ENCODE measurements at regions not wholly inside any gene's neighbourhood (a gene's known extent, or its start where the extent isn't known, plus 50 kb on each side); places are given as distances from the start of the nearest gene placed in this dataset.
"Not testable (repeated sequence)": the region's sequence is repeated elsewhere in the genome, so short reads cannot be mapped to it uniquely, and the experiment has no call there.

DNA sequence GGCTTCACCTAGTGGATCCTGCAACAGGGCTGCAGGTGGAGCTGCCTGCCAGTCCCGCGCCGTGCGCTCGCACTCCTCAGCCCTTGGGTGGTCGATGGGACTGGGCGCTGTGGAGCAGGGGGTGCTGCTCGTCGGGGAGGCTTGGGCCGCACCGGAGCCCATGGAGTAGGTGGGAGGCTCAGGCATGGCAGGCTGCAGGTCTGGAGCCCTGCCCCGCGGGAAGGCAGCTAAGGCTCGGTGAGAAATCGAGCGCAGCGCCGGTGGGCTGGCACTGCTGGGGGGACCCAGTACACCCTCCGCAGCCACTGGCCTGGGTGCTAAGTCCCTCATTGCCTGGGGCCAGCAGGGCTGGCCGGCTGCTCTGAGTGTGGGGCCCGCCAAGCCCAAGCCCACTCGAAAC, 156.3 kb upstream of the NRXN3 start:
- not testable (repeated sequence) for H3K4me1 ChIP-seq (ENCODE audit: control insufficient read depth in 5 of 5, insufficient read depth in 5 of 5, low read length in 5 of 5); H3K4me3 ChIP-seq (ENCODE audit: low read depth in 1 of 5, low read length in 5 of 5); H3K36me3 ChIP-seq (ENCODE audit: control insufficient read depth in 5 of 5, insufficient read depth in 5 of 5, low read length in 5 of 5); H3K27ac ChIP-seq (ENCODE audit: low read depth, low read length); H3K9ac ChIP-seq (ENCODE audit: low read length in 5 of 5); H3K9me3 ChIP-seq (ENCODE audit: control insufficient read depth in 5 of 5, low read length in 5 of 5); H3K27me3 ChIP-seq (ENCODE audit: control insufficient read depth in 5 of 5, insufficient read depth in 4 of 5, low read length in 5 of 5)

DNA sequence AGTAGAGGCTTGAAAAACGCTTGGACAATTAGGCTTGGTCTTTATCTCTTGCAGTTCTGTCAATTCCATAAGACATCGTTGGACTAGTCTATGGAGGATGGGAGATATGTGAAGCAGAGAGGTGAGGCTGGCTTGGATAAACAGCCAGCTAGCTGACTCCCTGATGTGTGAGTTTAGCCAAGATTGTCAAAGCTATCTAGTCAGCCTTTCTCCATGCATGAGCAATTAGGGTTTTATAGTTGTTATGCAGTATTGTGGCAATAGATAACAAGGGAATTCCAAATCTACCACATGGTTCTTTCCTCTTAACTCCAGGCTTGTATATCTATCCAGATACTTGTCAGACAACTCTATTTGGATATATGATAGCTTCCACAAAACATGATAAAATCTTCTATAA, 153.6 kb upstream of the NRXN3 start:
- Histone ChIP-seq H3K27ac (ENCODE audit: low read depth, low read length) (no peak overlapping the region), H3K9ac (ENCODE audit: low read length in 5 of 5) (no peak overlapping the region), H3K4me1 (ENCODE audit: control insufficient read depth in 5 of 5, insufficient read depth in 5 of 5, low read length in 5 of 5) (no peaks in the 10 kb centered on the region), H3K36me3 (ENCODE audit: control insufficient read depth in 5 of 5, insufficient read depth in 5 of 5, low read length in 5 of 5) (no peaks in the 10 kb centered on the region), H3K27me3 (ENCODE audit: control insufficient read depth in 5 of 5, insufficient read depth in 4 of 5, low read length in 5 of 5) (no peaks in the 10 kb centered on the region), H3K9me3 (ENCODE audit: control insufficient read depth in 5 of 5, low read length in 5 of 5) (no peaks in the 10 kb centered on the region), H3K4me3 (ENCODE audit: low read depth in 1 of 5, low read length in 5 of 5) (no peak overlapping the region)

DNA sequence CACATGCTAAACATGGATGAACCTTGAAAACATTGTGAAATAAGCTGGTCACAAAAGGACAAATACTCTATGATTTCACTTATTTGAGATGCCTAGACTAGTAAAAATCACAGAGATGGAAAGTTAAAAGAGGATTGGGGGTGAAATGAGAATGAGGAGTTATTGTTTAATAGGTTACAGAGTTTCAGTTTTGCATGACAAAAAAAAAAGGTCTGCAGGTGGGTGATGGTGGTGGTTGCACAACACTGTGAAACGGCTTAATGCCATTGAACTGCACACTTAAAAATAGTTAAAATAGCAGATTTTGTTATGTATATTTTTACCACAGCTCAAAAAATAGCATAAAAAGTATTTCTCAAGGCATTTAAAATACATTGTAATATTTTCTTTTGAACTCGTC, 151.9 kb upstream of the NRXN3 start:
- H3K9ac ChIP-seq (ENCODE audit: low read length in 5 of 5), result no peak overlapping the region
- no peak overlapping the region for H3K4me3 ChIP-seq (ENCODE audit: low read depth in 1 of 5, low read length in 5 of 5)
- H3K36me3 ChIP-seq (ENCODE audit: control insufficient read depth in 5 of 5, insufficient read depth in 5 of 5, low read length in 5 of 5), result no peaks in the 10 kb centered on the region
- H3K27ac ChIP-seq (ENCODE audit: low read depth, low read length), result no peak overlapping the region
- no peaks in the 10 kb centered on the region for H3K9me3 ChIP-seq (ENCODE audit: control insufficient read depth in 5 of 5, low read length in 5 of 5)
- no peaks in the 10 kb centered on the region for H3K27me3 ChIP-seq (ENCODE audit: control insufficient read depth in 5 of 5, insufficient read depth in 4 of 5, low read length in 5 of 5)
- H3K4me1 ChIP-seq (ENCODE audit: control insufficient read depth in 5 of 5, insufficient read depth in 5 of 5, low read length in 5 of 5), result no peaks in the 10 kb centered on the region

DNA sequence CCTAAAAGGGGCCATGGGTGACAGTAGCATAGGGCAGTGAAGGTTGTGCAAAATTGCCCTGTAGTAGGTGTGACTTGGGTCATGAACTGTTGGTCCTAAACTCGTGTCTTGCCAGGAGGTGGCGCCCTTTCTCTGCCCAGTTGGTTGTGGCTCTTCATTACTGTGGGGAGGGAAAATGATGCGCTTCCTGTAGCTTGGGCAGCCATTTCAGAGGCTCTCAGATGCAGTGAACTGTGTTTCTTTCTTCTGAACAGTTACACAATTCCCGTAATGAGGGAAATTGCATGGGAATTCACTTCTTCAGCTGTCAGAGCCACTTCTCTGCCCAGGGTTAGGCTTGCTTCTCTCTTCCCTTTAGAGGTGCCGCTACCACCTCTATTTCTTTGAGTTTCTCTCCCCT, 148.1 kb upstream of the NRXN3 start:
- Histone ChIP-seq H3K4me1 (ENCODE audit: control insufficient read depth in 5 of 5, insufficient read depth in 5 of 5, low read length in 5 of 5) (no peaks in the 10 kb centered on the region), H3K4me3 (ENCODE audit: low read depth in 1 of 5, low read length in 5 of 5) (no peak overlapping the region), H3K9me3 (ENCODE audit: control insufficient read depth in 5 of 5, low read length in 5 of 5) (no peaks in the 10 kb centered on the region), H3K9ac (ENCODE audit: low read length in 5 of 5) (no peak overlapping the region), H3K27me3 (ENCODE audit: control insufficient read depth in 5 of 5, insufficient read depth in 4 of 5, low read length in 5 of 5) (no peaks in the 10 kb centered on the region), H3K36me3 (ENCODE audit: control insufficient read depth in 5 of 5, insufficient read depth in 5 of 5, low read length in 5 of 5) (no peaks in the 10 kb centered on the region), H3K27ac (ENCODE audit: low read depth, low read length) (no peak overlapping the region)

DNA sequence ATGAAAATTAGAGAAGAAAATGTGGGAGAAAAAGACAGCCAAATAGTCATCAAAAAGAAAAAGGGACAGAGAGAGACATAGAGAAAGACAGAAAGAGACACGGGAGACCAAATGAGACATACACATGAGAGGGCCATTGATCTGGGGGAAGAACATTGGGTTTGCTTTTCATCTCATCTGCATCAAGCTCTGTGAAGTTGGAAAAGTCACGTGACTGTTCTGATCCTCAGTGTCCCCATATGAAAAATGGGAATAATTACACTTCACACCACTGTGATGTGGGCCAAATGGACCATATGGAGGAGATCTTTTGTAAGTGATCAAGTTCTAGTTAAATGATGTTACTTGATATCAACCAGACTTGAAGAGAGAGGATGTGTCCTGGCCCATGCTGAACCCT, 147.1 kb upstream of the NRXN3 start:
- no peaks in the 10 kb centered on the region for H3K27me3 ChIP-seq (ENCODE audit: control insufficient read depth in 5 of 5, insufficient read depth in 4 of 5, low read length in 5 of 5)
- no peak overlapping the region for H3K9ac ChIP-seq (ENCODE audit: low read length in 5 of 5)
- no peak overlapping the region for H3K4me3 ChIP-seq (ENCODE audit: low read depth in 1 of 5, low read length in 5 of 5)
- no peaks in the 10 kb centered on the region for H3K9me3 ChIP-seq (ENCODE audit: control insufficient read depth in 5 of 5, low read length in 5 of 5)
- H3K4me1 ChIP-seq (ENCODE audit: control insufficient read depth in 5 of 5, insufficient read depth in 5 of 5, low read length in 5 of 5), result no peaks in the 10 kb centered on the region
- no peaks in the 10 kb centered on the region for H3K36me3 ChIP-seq (ENCODE audit: control insufficient read depth in 5 of 5, insufficient read depth in 5 of 5, low read length in 5 of 5)
- H3K27ac ChIP-seq (ENCODE audit: low read depth, low read length), result no peak overlapping the region

GRCh38 chr14:78028471-78028870, 141.7 kb upstream of the NRXN3 start:
- Histone ChIP-seq H3K9me3 (ENCODE audit: control insufficient read depth in 5 of 5, low read length in 5 of 5) (no peaks in the 10 kb centered on the region), H3K27ac (ENCODE audit: low read depth, low read length) (no peak overlapping the region), H3K27me3 (ENCODE audit: control insufficient read depth in 5 of 5, insufficient read depth in 4 of 5, low read length in 5 of 5) (peaks cover 0 to 11% (median 4%) of the 10 kb centered on the region in 5 donors), H3K4me3 (ENCODE audit: low read depth in 1 of 5, low read length in 5 of 5) (no peak overlapping the region), H3K9ac (ENCODE audit: low read length in 5 of 5) (no peak overlapping the region), H3K36me3 (ENCODE audit: control insufficient read depth in 5 of 5, insufficient read depth in 5 of 5, low read length in 5 of 5) (no peaks in the 10 kb centered on the region), H3K4me1 (ENCODE audit: control insufficient read depth in 5 of 5, insufficient read depth in 5 of 5, low read length in 5 of 5) (no peaks in the 10 kb centered on the region)

- no peaks in the 10 kb centered on the region for H3K4me1 ChIP-seq (ENCODE audit: control insufficient read depth in 5 of 5, insufficient read depth in 5 of 5, low read length in 5 of 5)
- H3K36me3 ChIP-seq (ENCODE audit: control insufficient read depth in 5 of 5, insufficient read depth in 5 of 5, low read length in 5 of 5), result no peaks in the 10 kb centered on the region
- no peak overlapping the region for H3K27ac ChIP-seq (ENCODE audit: low read depth, low read length)
- peaks cover 0 to 11% (median 4%) of the 10 kb centered on the region in 5 donors for H3K27me3 ChIP-seq (ENCODE audit: control insufficient read depth in 5 of 5, insufficient read depth in 4 of 5, low read length in 5 of 5)
- H3K9ac ChIP-seq (ENCODE audit: low read length in 5 of 5), result no peak overlapping the region
- H3K4me3 ChIP-seq (ENCODE audit: low read depth in 1 of 5, low read length in 5 of 5), result no peak overlapping the region
- H3K9me3 ChIP-seq (ENCODE audit: control insufficient read depth in 5 of 5, low read length in 5 of 5), result no peaks in the 10 kb centered on the region
Measured at GRCh38 chr14:78029601-78030372, 140.4 kb upstream of the NRXN3 start.

- H3K4me1 ChIP-seq (ENCODE audit: control insufficient read depth in 5 of 5, insufficient read depth in 5 of 5, low read length in 5 of 5), result no peaks in the 10 kb centered on the region
- no peak overlapping the region for H3K27ac ChIP-seq (ENCODE audit: low read depth, low read length)
- H3K36me3 ChIP-seq (ENCODE audit: control insufficient read depth in 5 of 5, insufficient read depth in 5 of 5, low read length in 5 of 5), result no peaks in the 10 kb centered on the region
- H3K9ac ChIP-seq (ENCODE audit: low read length in 5 of 5), result no peak overlapping the region
- H3K4me3 ChIP-seq (ENCODE audit: low read depth in 1 of 5, low read length in 5 of 5), result no peak overlapping the region
- no peaks in the 10 kb centered on the region for H3K27me3 ChIP-seq (ENCODE audit: control insufficient read depth in 5 of 5, insufficient read depth in 4 of 5, low read length in 5 of 5)
- no peaks in the 10 kb centered on the region for H3K9me3 ChIP-seq (ENCODE audit: control insufficient read depth in 5 of 5, low read length in 5 of 5)
Measured at GRCh38 chr14:78043349-78043748, 126.8 kb upstream of the NRXN3 start.

- Histone ChIP-seq H3K27ac (ENCODE audit: low read depth, low read length) (no peak overlapping the region), H3K9me3 (ENCODE audit: control insufficient read depth in 5 of 5, low read length in 5 of 5) (peaks cover 0 to 2% (median 0%) of the 10 kb centered on the region in 5 donors)
Measured at GRCh38 chr14:78048120-78048519, 122.1 kb upstream of the NRXN3 start.

DNA sequence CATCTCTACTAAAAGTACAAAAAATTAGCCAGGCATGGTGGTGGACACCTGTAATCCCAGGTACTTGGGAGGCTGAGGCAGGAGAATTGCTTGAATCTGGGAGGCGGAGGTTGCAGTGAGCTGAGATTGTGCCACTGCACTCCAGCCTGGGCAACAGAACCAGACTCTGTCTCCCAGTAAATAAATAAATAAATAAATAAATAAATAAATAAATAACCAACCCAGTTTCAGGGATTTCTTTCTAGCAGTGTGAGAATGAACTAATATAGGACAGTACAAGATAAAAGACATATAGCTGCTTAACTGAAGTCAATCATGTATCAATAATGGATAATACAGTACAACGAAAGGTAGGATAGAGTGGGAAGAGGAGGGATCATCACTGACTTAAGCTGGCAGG, 113.3 kb upstream of the NRXN3 start:
- H3K9ac ChIP-seq (ENCODE audit: low read length in 5 of 5); H3K4me1 ChIP-seq (ENCODE audit: control insufficient read depth in 5 of 5, insufficient read depth in 5 of 5, low read length in 5 of 5); H3K36me3 ChIP-seq (ENCODE audit: control insufficient read depth in 5 of 5, insufficient read depth in 5 of 5, low read length in 5 of 5); H3K9me3 ChIP-seq (ENCODE audit: control insufficient read depth in 5 of 5, low read length in 5 of 5); H3K27me3 ChIP-seq (ENCODE audit: control insufficient read depth in 5 of 5, insufficient read depth in 4 of 5, low read length in 5 of 5); H3K27ac ChIP-seq (ENCODE audit: low read depth, low read length); H3K4me3 ChIP-seq (ENCODE audit: low read depth in 1 of 5, low read length in 5 of 5): not testable (repeated sequence)

More at GRCh38 chr14:78048120-78048519, 122.1 kb upstream of the NRXN3 start:
- Histone ChIP-seq H3K4me1 (ENCODE audit: control insufficient read depth in 5 of 5, insufficient read depth in 5 of 5, low read length in 5 of 5) (no peaks in the 10 kb centered on the region), H3K9ac (ENCODE audit: low read length in 5 of 5) (no peak overlapping the region), H3K4me3 (ENCODE audit: low read depth in 1 of 5, low read length in 5 of 5) (no peak overlapping the region), H3K36me3 (ENCODE audit: control insufficient read depth in 5 of 5, insufficient read depth in 5 of 5, low read length in 5 of 5) (no peaks in the 10 kb centered on the region), H3K27me3 (ENCODE audit: control insufficient read depth in 5 of 5, insufficient read depth in 4 of 5, low read length in 5 of 5) (no peaks in the 10 kb centered on the region)
